IMR-90 (cell line): ENCODE measurements at regions not wholly inside any gene's neighbourhood (a gene's known extent, or its start where the extent isn't known, plus 50 kb on each side); places are given as distances from the start of the nearest gene placed in this dataset.

ENCODE experiments used
- BHLHE40 ChIP-seq: fragments of 150-350 bp; IDR thresholded peaks from 2 replicates; pipeline ENCODE4 v1.6.1; 2016; ENCODE audit warnings: mild to moderate bottlenecking, low read depth, low read length
- CEBPB ChIP-seq: IDR thresholded peaks from 2 replicates; pipeline ENCODE4 v1.6.1; 2012; ENCODE audit warnings: low read depth, low read length, improper control_type of control experiment
- CTCF ChIP-seq: conservative IDR thresholded peaks from 2 replicates; pipeline ENCODE4 v1.5.1; 2012; ENCODE audit warnings: mild to moderate bottlenecking, low read depth, low read length, improper control_type of control experiment
- ELK1 ChIP-seq: fragments of 150-350 bp; IDR thresholded peaks from 2 replicates; pipeline ENCODE4 v1.6.1; 2016; ENCODE audit warnings: low read depth, mild to moderate bottlenecking, low read length, moderate library complexity, borderline replicate concordance
- MAZ ChIP-seq: IDR thresholded peaks from 2 replicates; pipeline ENCODE4 v1.6.1; 2012; ENCODE audit warnings: low read depth, mild to moderate bottlenecking, low read length, improper control_type of control experiment, moderate library complexity, borderline replicate concordance
- POLR2A ChIP-seq: IDR thresholded peaks from 2 replicates; pipeline ENCODE4 v1.6.1; 2012; ENCODE audit warnings: mild to moderate bottlenecking, low read depth, low read length
- RFX5 ChIP-seq: IDR thresholded peaks from 2 replicates; pipeline ENCODE4 v1.8.0; 2012; ENCODE audit warnings: low read depth, mild to moderate bottlenecking, low read length, moderate library complexity
- USF2 ChIP-seq: fragments of 150-350 bp; IDR thresholded peaks from 2 replicates; pipeline ENCODE4 v1.6.1; 2017; ENCODE audit warnings: mild to moderate bottlenecking, antibody characterized with exemption, low read length, low read depth

GRCh38 chr6:106750946-106751345 is 121.6 kb downstream of the QRSL1 start:
- no peak for TF ChIP-seq USF2
- no peak for TF ChIP-seq CTCF
- TF ChIP-seq RFX5, result no peak
- no peak for TF ChIP-seq BHLHE40
- no peak for TF ChIP-seq POLR2A
- no peak for TF ChIP-seq CEBPB
- TF ChIP-seq MAZ, result no peak
- no peak for TF ChIP-seq ELK1
